ENCODE measurements at regions not wholly inside any gene's neighbourhood (a gene's known extent, or its start where the extent isn't known, plus 50 kb on each side); places are given as distances from the start of the nearest gene placed in this dataset.
"Not testable (repeated sequence)": the region's sequence is repeated elsewhere in the genome, so short reads cannot be mapped to it uniquely, and the experiment has no call there.

GRCh38 chr1:55876276-55877060, 661.3 kb upstream of the USP24 start:
- no peak for DNase-seq (ENCODE audit: low spot score)

DNA sequence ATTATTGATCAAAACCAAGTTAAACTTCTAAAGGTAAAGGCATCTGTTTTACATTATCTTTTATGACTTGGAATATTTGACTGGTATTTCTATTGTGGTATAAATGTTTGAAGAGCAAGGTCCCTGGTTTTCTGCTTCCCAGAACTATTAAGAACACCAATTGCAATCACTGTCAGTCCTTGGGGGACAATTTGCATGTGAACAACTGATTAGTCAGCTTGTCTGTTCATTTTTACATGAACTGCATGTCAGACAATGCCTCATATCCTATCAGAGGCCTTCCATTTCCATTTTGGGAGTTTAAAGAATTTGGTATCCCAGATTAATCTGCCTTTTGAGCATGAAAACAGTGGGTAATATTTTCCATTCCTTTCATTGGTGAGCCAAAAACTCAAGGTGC, 654.9 kb upstream of the USP24 start:
- DNase-seq (ENCODE audit: low spot score): no peak

- DNase-seq (ENCODE audit: low spot score): no peak
These were observed 653.9 kb upstream of the USP24 start for GRCh38 chr1:55869065-55869464.

GRCh38 chr1:55868026-55868425, 652.9 kb upstream of the USP24 start:
- DNase-seq (ENCODE audit: low spot score): no peak

DNA sequence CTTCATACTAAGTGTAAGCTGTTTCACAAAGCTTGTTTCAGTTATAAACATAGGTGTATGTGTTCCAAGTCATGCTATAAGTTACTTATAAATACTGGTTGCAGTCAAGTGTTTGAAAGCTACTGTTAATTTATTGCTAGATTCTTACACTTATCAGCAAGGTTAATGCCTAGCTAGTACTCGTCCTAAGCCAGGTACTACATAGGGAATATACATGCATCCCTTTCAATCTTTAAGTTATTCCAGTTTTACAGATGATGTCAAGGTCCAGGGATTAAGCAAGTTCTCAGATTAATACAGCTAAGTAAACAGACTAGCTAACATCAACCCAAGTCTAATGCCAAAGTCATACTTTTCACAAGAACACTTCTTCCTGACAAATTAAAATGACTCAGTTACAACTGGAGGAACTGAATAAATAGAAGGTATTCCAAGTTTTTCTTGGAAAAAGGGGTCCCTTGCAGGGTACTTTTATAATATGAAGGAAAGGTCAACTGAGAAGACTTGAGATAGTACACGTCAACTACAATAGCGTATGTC, 652.2 kb upstream of the USP24 start:
- DNase-seq (ENCODE audit: low spot score): no peak

DNA sequence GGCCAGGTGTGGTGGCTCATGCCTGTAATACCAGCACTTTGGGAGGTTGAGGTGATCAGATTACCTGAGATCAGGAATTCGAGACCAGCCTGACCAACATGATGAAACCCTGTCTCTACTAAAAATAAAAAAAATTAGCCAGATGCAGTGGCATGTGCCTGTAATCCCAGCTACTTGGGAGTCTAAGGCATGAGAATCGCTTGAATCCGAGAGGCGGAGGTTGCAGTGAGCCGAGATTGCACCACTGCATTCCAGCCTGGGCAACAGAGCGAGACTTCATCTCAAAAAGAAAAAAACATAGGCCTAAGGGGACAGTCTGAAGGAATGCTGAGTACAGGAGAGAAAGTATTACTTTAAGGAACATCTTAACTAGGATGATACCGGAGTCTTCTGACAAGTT, 650.6 kb upstream of the USP24 start:
- DNase-seq (ENCODE audit: low spot score): not testable (repeated sequence)

DNA sequence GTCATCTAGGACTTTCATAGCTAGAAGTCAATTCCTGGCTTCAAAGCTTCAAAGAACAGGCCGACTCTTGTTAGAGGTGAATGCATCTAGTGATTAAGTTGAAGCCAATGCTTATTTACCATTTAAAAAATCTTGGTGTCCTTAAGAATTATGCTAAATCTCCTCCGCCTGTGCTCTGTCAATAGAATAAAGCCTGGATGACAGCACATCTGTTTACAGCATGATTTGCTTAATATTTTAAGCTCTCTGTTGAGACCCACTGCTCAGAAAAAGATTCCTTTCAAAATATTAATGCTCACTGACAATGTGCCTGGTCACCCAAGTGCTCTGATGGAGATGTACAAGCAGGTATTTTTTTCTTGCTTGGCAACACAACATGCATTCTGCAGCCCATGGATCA, 649.1 kb upstream of the USP24 start:
- no peak for DNase-seq (ENCODE audit: low spot score)

- DNase-seq (ENCODE audit: low spot score): no peak
These were observed 646.6 kb upstream of the USP24 start for GRCh38 chr1:55861676-55862340.

DNA sequence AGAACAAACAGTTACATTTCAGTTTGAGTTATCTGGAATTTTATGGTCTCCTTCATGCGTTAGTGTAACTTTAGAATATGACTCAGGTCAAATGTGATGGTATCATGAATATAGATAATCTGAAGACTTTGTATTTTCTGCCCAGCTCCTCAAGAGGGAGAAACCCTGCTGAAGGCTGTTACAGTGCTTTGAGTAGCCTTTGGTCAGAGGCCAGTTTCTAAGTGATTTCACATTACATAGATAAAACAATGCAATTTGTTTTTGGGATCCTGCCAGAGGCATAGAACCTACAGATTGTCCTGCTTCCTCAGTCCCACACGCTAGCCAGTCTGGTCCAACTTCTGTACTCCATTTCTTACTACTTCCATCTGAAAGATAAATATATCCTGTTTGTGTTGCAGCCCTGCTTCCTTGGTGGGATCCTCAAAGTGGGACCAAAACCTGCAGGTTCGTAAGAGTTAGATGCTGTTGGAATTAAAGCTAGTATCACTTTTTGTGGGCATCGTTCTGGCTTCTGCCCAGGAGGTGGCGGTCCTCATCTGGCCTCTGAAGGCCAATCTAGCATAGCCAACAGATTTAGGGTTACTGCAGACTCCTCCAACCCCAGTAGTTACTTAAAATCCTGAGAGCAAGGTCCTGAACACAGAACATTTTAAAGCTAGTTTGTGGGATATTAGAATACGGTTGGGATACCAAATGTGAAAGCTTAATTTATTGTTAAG, 645.8 kb upstream of the USP24 start:
- no peak for DNase-seq (ENCODE audit: low spot score)

DNA sequence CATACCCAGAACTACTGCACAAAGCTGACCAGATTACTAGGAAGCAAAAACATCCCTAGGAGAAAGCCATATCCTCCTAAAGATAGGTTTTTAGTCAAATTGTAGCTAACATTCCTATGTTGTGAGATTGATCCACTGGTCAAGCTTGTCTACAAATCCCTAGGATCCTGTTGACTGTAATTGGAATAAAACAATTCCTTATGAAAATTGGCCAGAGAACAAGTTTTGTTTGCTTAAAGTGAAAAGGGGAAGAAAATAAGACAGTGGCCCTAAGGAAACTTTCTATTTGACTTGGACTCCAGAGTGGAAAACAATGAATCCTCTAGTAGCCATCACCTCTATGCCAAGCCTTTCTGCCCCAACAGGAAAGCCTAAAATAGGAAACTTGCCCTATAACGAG, 645.2 kb upstream of the USP24 start:
- DNase-seq (ENCODE audit: low spot score): no peak

DNA sequence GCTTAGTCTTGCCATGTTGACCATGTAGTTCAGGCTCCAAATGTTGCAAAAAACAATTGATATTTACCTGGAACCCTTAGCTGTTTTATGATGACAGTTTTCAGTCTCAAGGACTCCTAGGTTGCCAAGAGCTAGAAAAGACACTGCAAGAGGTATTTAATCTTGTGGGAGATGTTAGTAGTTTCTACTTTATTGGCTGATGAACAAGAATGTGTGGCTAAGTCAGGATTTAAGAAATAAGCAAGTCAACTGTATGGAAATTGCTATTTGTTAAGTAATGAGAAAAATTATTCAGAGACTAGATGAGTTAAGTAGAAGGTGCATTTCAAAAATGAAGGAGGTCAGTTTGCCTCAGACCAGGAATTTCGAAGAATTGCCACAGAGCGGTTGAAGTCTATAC, 639.7 kb upstream of the USP24 start:
- no peak for DNase-seq (ENCODE audit: low spot score)

- no peak for DNase-seq (ENCODE audit: low spot score)
These were observed 633.7 kb upstream of the USP24 start for GRCh38 chr1:55848906-55849305.

- DNase-seq (ENCODE audit: low spot score): no peak
These were observed 630.9 kb upstream of the USP24 start for GRCh38 chr1:55846051-55846450.

DNA sequence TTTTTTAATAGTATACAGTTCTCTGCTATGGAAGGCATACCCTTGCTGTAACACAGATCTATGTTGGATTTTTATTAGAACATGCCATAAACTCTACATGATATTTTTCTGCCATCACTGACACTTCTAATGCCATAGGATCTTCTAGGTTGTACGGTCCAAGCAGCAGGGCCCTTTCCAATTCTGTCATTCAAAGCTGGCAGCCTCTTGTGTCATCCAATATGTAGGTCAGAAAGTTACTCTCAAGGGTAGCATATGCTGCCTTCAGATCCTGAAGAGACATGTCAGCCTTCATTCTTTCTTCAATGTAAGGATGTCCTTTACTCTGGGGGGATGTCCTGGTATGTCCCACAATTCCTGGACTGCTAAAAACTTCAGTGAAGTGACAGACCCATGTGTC, 629.2 kb upstream of the USP24 start:
- no peak for DNase-seq (ENCODE audit: low spot score)

DNA sequence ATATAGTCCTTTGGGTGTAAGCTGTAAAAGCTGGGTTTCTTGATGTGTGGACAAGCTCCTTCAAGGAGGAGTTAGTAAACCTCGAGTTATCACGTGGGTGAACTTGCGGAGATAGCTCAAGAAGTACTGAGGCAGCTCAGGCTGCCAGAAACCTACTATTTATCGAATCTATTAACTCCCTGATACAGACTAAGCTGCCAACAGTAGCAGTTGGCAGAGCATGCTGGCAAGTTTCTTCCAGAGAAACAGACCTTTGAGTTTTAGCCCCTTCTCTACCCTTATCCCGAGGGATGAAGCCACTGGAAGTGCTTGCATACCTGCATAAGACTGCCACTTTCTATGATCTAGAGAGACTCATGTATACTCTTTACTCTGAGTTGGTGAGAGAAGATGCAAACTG, 624.5 kb upstream of the USP24 start:
- no peak for DNase-seq (ENCODE audit: low spot score)

- no peak for DNase-seq (ENCODE audit: low spot score)
These were observed 624.1 kb upstream of the USP24 start for GRCh38 chr1:55839221-55839620.

- no peak for DNase-seq (ENCODE audit: low spot score)
These were observed 620.9 kb upstream of the USP24 start for GRCh38 chr1:55836086-55836485.

DNA sequence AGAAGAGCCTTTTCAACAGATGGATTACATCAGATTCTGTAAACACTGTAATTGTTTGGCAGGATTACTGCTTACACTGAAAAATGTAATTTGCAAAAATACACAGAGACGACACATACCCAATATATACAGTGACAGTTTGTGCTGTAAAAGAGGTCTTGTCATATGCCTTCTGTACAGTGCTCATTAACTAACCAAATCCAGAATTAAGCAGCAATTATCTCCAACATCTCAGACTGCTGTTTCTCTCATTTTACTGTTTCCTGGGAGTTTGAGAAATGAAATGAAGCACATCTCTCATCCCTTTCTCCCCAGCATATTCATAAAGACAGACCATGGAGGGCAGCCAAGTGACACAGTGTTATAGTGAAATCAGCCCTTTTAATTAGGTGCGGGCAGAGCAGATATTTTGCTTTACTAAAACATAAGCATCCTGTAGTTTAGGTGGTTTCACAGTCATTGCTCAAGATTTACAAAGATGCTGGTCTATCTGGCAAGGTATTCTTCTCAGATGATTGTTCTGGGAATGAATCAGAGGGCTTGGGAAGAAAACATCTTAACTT, 618.4 kb upstream of the USP24 start:
- DNase-seq (ENCODE audit: low spot score): no peak

GRCh38 chr1:55831759-55832158, 616.6 kb upstream of the USP24 start:
- no peak for DNase-seq (ENCODE audit: low spot score)

DNA sequence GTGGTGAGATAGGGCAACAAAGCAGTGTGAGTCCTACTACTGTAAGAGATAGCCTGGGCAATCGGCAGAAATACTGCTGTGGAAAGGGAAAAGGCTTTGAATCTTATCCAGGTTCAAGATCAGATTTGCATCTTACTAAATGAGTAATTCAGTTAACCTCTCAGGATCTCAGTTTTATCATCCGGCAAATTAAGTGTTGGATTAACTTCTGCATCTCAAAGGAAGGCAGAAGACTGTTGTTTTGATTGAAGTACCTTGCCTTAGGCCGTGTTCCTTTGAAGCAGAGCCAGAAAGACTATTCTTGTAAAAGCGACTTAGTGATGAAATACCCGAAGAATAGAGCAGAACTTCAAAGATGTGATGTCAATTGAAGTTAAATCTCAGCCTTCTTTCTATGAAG, 612.9 kb upstream of the USP24 start:
- DNase-seq (ENCODE audit: low spot score): no peak

DNA sequence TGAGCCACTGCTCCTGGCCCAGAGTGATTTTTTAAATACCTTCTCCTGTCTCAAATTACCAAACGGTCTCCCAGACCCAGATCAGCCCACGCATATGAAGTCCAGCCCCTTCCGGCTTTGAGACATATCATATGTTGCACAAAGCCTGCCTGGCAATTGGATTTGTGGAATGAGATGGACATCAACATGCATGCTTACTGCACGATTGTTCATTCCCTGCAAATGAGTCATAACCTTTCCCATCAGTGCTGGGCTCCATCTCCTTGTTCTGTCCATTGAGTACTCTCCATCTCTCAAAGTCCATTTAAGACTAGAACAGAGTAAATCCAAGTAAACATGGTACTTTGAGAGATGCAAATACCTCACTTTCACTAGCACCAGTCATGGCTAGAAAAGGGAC, 612.2 kb upstream of the USP24 start:
- no peak for DNase-seq (ENCODE audit: low spot score)

- DNase-seq (ENCODE audit: low spot score): no peak
These were observed 611.4 kb upstream of the USP24 start for GRCh38 chr1:55826381-55827080.

Measured in Ammon's horn (tissue), 1 donor.